Activated naive CD4-positive, alpha-beta T cell treated with anti-CD3 and anti-CD28 coated beads for 36 hours (primary cell): ENCODE measurements at regions not wholly inside any gene's neighbourhood (a gene's known extent, or its start where the extent isn't known, plus 50 kb on each side); places are given as distances from the start of the nearest gene placed in this dataset.

Source experiments
- CTCF ChIA-PET: fragments of 350-600 bp; sonication (Branson Sonifier 250); formaldehyde crosslinking; loops from one replicate; lab custom pipeline; 2021; ENCODE audit warnings: antibody characterized with exemption; lab: Charles Lee
- DNase-seq: peaks from one replicate; pipeline ENCODE4 v3.0.0-alpha.2; 2020
- H3K27ac Mint-ChIP-seq: one replicate; pipeline ENCODE4 v1.8.0; 2021; ENCODE audit warnings: mild to moderate bottlenecking, mixed read lengths
- H3K27me3 Mint-ChIP-seq: one replicate; pipeline ENCODE4 v1.8.0; 2021; ENCODE audit warnings: low read depth, mixed read lengths
- H3K36me3 Mint-ChIP-seq: one replicate; pipeline ENCODE4 v1.8.0; 2021; ENCODE audit warnings: low read depth, mixed read lengths
- H3K4me1 Mint-ChIP-seq: one replicate; pipeline ENCODE4 v1.8.0; 2021; ENCODE audit warnings: low read depth, mixed read lengths
- H3K4me3 Mint-ChIP-seq: one replicate; pipeline ENCODE4 v1.8.0; 2021; ENCODE audit warnings: mild to moderate bottlenecking, moderate library complexity, mixed read lengths
- H3K9me3 Mint-ChIP-seq: one replicate; pipeline ENCODE4 v1.8.0; 2021; ENCODE audit warnings: mixed read lengths
- intact Hi-C: fragments of 100-400 bp; cut with micrococcal nuclease; formaldehyde crosslinking; loops from one replicate; pipeline ENCODE4 v1.15.1; 2023

- CTCF ChIA-PET = no interaction called here
- H3K9me3 Mint-ChIP-seq = peaks cover 4% of the 10 kb centered on the region
Observed at GRCh38 chr12:114779186-114779585, 95.2 kb upstream of the TBX3 start.

GRCh38 chr12:114776731-114777442, 92.9 kb upstream of the TBX3 start:
- peaks cover 8% of the 10 kb centered on the region for H3K27me3 Mint-ChIP-seq
- CTCF ChIA-PET = no interaction called here

More at GRCh38 chr12:114779186-114779585, 95.2 kb upstream of the TBX3 start:
- Mint-ChIP-seq H3K27me3 (peaks cover 8% of the 10 kb centered on the region), H3K4me3 (no peak overlapping the region), H3K27ac (no peak overlapping the region), H3K4me1 (no peaks in the 10 kb centered on the region), H3K36me3 (no peaks in the 10 kb centered on the region)
- no peak for DNase-seq
- intact Hi-C loops = no loop called here

GRCh38 chr12:114774699-114775098, 90.7 kb upstream of the TBX3 start:
- Mint-ChIP-seq H3K4me3 (no peak overlapping the region), H3K27ac (no peak overlapping the region)

More at GRCh38 chr12:114776731-114777442, 92.9 kb upstream of the TBX3 start:
- no peaks in the 10 kb centered on the region for H3K36me3 Mint-ChIP-seq
- intact Hi-C loops = no loop called here
- DNase-seq = no peak
- H3K4me1 Mint-ChIP-seq = no peaks in the 10 kb centered on the region
- H3K9me3 Mint-ChIP-seq = peaks cover 1% of the 10 kb centered on the region
- H3K27ac Mint-ChIP-seq = no peak overlapping the region
- H3K4me3 Mint-ChIP-seq = no peak overlapping the region

GRCh38 chr12:114774197-114774596, 90.2 kb upstream of the TBX3 start:
- CTCF ChIA-PET = no interaction called here
- Mint-ChIP-seq H3K4me1 (no peaks in the 10 kb centered on the region), H3K9me3 (peaks cover 3% of the 10 kb centered on the region), H3K36me3 (peaks cover 1% of the 10 kb centered on the region), H3K27me3 (peaks cover 8% of the 10 kb centered on the region), H3K4me3 (no peak overlapping the region), H3K27ac (no peak overlapping the region)
- DNase-seq = no peak
- intact Hi-C loops = no loop called here

More at GRCh38 chr12:114774699-114775098, 90.7 kb upstream of the TBX3 start:
- no peak for DNase-seq
- Mint-ChIP-seq H3K9me3 (peaks cover 3% of the 10 kb centered on the region), H3K36me3 (peaks cover 1% of the 10 kb centered on the region), H3K4me1 (no peaks in the 10 kb centered on the region), H3K27me3 (peaks cover 8% of the 10 kb centered on the region)
- intact Hi-C loops = no loop called here
- CTCF ChIA-PET = no interaction called here

- Mint-ChIP-seq H3K4me3 (no peak overlapping the region), H3K27ac (no peak overlapping the region), H3K9me3 (peaks cover 2% of the 10 kb centered on the region), H3K36me3 (peaks cover 1% of the 10 kb centered on the region), H3K27me3 (peaks cover 5% of the 10 kb centered on the region), H3K4me1 (no peaks in the 10 kb centered on the region)
- CTCF ChIA-PET = no interaction called here
- DNase-seq = no peak
- intact Hi-C loops = no loop called here
Observed at GRCh38 chr12:114770323-114770722, 86.3 kb upstream of the TBX3 start.

GRCh38 chr12:114769634-114770033, 85.7 kb upstream of the TBX3 start:
- Mint-ChIP-seq H3K36me3 (peaks cover 1% of the 10 kb centered on the region), H3K27ac (no peak overlapping the region), H3K9me3 (peaks cover 2% of the 10 kb centered on the region), H3K4me3 (no peak overlapping the region), H3K27me3 (peaks cover 2% of the 10 kb centered on the region), H3K4me1 (no peaks in the 10 kb centered on the region)
- no peak for DNase-seq
- CTCF ChIA-PET = no interaction called here
- intact Hi-C loops = no loop called here

- CTCF ChIA-PET = no interaction called here
- H3K27ac Mint-ChIP-seq = no peak overlapping the region
- no peaks in the 10 kb centered on the region for H3K4me1 Mint-ChIP-seq
- peaks cover 2% of the 10 kb centered on the region for H3K9me3 Mint-ChIP-seq
- H3K4me3 Mint-ChIP-seq = no peak overlapping the region
- peaks cover 4% of the 10 kb centered on the region for H3K27me3 Mint-ChIP-seq
- H3K36me3 Mint-ChIP-seq = peaks cover 1% of the 10 kb centered on the region
- DNase-seq = no peak
- intact Hi-C loops = no loop called here
Observed at GRCh38 chr12:114767906-114768722, 84.1 kb upstream of the TBX3 start.

GRCh38 chr12:114767084-114767760, 83.2 kb upstream of the TBX3 start:
- Mint-ChIP-seq H3K27ac (no peak overlapping the region), H3K36me3 (peaks cover 1% of the 10 kb centered on the region), H3K9me3 (peaks cover 2% of the 10 kb centered on the region), H3K27me3 (peaks cover 7% of the 10 kb centered on the region), H3K4me1 (no peaks in the 10 kb centered on the region), H3K4me3 (no peak overlapping the region)
- no peak for DNase-seq
- CTCF ChIA-PET = no interaction called here
- intact Hi-C loops = no loop called here

- Mint-ChIP-seq H3K36me3 (no peaks in the 10 kb centered on the region), H3K4me1 (no peaks in the 10 kb centered on the region), H3K27me3 (peaks cover 7% of the 10 kb centered on the region), H3K9me3 (peaks cover 2% of the 10 kb centered on the region), H3K4me3 (no peak overlapping the region), H3K27ac (no peak overlapping the region)
- intact Hi-C loops = no loop called here
- no peak for DNase-seq
- CTCF ChIA-PET = no interaction called here
Observed at GRCh38 chr12:114765960-114766691, 82.2 kb upstream of the TBX3 start.

- H3K27me3 Mint-ChIP-seq = peaks cover 7% of the 10 kb centered on the region
- no peak overlapping the region for H3K4me3 Mint-ChIP-seq
- H3K4me1 Mint-ChIP-seq = no peaks in the 10 kb centered on the region
- no peak overlapping the region for H3K27ac Mint-ChIP-seq
- no peak for DNase-seq
- intact Hi-C loops = no loop called here
- CTCF ChIA-PET = no interaction called here
- H3K36me3 Mint-ChIP-seq = no peaks in the 10 kb centered on the region
- no peaks in the 10 kb centered on the region for H3K9me3 Mint-ChIP-seq
Observed at GRCh38 chr12:114764510-114764909, 80.5 kb upstream of the TBX3 start.

- Mint-ChIP-seq H3K9me3 (no peaks in the 10 kb centered on the region), H3K4me3 (no peak overlapping the region)
- intact Hi-C loops = no loop called here
Observed at GRCh38 chr12:114762490-114763110, 78.6 kb upstream of the TBX3 start.

More at GRCh38 chr12:114762490-114763110, 78.6 kb upstream of the TBX3 start:
- Mint-ChIP-seq H3K4me1 (no peaks in the 10 kb centered on the region), H3K36me3 (no peaks in the 10 kb centered on the region), H3K27me3 (peaks cover 11% of the 10 kb centered on the region), H3K27ac (no peak overlapping the region)
- CTCF ChIA-PET = no interaction called here
- no peak for DNase-seq
